Immature natural killer cell (primary cell): ENCODE measurements at regions not wholly inside any gene's neighbourhood (a gene's known extent, or its start where the extent isn't known, plus 50 kb on each side); places are given as distances from the start of the nearest gene placed in this dataset.

Source experiments
- DNase-seq, 3 donors: peaks; one replicate each; pipeline ENCODE4 v3.0.0; 2022; ENCODE audit warnings: mixed read lengths in 1 of 3
- H3K27ac Mint-ChIP-seq, 6 donors: one replicate each; pipeline ENCODE4 v1.8.0; 2020; ENCODE audit warnings: mixed read lengths in 6 of 6, mild to moderate bottlenecking in 5 of 6, inconsistent platforms in 4 of 6, moderate library complexity in 3 of 6
- H3K27me3 Mint-ChIP-seq, 3 donors: one replicate each; pipeline ENCODE4 v1.8.0; 2020 to 2021; ENCODE audit warnings: low read depth in 3 of 3, mild to moderate bottlenecking in 3 of 3, mixed read lengths in 3 of 3, moderate library complexity in 3 of 3, inconsistent platforms in 1 of 3
- H3K36me3 Mint-ChIP-seq, 3 donors: one replicate each; pipeline ENCODE4 v1.8.0; 2020; ENCODE audit warnings: mixed read lengths in 3 of 3, inconsistent platforms in 2 of 3, mild to moderate bottlenecking in 2 of 3
- H3K4me1 Mint-ChIP-seq, 2 donors: one replicate each; pipeline ENCODE4 v1.8.0; 2020; ENCODE audit warnings: inconsistent platforms in 2 of 2, mild to moderate bottlenecking in 2 of 2, mixed read lengths in 2 of 2, moderate library complexity in 1 of 2
- H3K4me3 Mint-ChIP-seq, 5 donors: one replicate each; pipeline ENCODE4 v1.8.0; 2020; ENCODE audit warnings: mild to moderate bottlenecking in 5 of 5, mixed read lengths in 5 of 5, inconsistent platforms in 3 of 5, moderate library complexity in 3 of 5
- H3K9me3 Mint-ChIP-seq, 6 donors: one replicate each; pipeline ENCODE4 v1.8.0; 2020; ENCODE audit warnings: mild to moderate bottlenecking in 6 of 6, mixed read lengths in 6 of 6, inconsistent platforms in 4 of 6, moderate library complexity in 3 of 6

DNA sequence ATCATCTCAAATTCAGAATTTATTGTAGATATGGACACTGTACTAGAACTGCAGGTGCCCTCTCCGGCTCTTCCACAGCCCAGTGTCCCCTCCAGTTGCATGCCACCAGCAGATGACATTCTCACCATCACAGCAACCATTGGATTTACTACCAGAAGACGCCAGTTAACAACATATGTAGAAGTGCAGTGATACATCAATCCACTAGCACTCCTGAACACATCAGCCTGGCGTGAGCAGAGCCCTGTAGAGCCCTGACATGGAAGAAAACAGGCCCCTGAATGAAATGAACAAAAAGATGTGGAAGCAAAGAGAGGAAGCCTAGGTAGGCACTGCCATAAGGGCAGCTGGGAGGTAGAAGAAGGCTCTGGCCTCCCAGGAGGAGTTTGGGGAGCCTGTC, 73.1 kb upstream of the GALNT2 start:
- H3K9me3 Mint-ChIP-seq: no peaks in the 10 kb centered on the region
- DNase-seq: no peak
- H3K36me3 Mint-ChIP-seq: no peaks in the 10 kb centered on the region
- no peaks in the 10 kb centered on the region for H3K4me1 Mint-ChIP-seq
- H3K4me3 Mint-ChIP-seq: no peak overlapping the region
- H3K27me3 Mint-ChIP-seq: peaks cover 0 to 3% (median 1%) of the 10 kb centered on the region in 3 donors
- H3K27ac Mint-ChIP-seq: no peak overlapping the region

DNA sequence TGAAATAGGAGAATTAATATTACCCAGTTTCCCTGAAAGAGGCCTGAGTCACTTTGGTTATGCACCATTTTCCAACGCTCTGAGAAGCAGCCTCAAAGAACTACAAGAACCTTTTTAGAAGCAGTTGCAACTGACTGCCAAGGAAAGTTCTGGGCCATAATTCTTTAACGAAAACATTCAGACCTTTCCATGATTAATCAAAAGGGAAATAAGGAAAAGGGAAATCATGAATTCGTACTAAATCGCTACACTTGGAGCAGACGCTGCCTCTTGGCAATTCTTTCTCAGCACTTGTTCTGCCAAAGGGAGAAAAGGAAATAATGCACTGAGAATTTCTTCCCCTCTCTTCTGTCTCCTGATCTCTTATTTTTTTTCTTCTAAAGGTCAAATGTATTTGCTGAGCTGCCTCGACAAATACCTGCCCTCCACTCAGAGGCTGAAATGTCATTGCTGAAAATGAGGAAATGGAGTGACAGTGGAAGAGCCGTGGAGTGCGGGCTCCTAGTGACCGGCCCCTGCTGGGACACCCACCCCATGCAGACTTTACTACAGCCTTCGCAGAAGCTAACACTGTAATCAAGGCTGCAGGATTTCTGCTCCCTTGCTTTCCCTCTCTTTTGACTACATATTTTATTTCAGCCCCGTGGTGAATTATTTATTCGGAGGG, 67.9 kb upstream of the GALNT2 start:
- H3K36me3 Mint-ChIP-seq: no peaks in the 10 kb centered on the region
- peaks cover 0 to 11% (median 5%) of the 10 kb centered on the region in 3 donors for H3K27me3 Mint-ChIP-seq
- no peaks in the 10 kb centered on the region for H3K9me3 Mint-ChIP-seq
- H3K27ac Mint-ChIP-seq: no peak overlapping the region
- no peak overlapping the region for H3K4me3 Mint-ChIP-seq
- H3K4me1 Mint-ChIP-seq: no peaks in the 10 kb centered on the region
- DNase-seq: no peak

DNA sequence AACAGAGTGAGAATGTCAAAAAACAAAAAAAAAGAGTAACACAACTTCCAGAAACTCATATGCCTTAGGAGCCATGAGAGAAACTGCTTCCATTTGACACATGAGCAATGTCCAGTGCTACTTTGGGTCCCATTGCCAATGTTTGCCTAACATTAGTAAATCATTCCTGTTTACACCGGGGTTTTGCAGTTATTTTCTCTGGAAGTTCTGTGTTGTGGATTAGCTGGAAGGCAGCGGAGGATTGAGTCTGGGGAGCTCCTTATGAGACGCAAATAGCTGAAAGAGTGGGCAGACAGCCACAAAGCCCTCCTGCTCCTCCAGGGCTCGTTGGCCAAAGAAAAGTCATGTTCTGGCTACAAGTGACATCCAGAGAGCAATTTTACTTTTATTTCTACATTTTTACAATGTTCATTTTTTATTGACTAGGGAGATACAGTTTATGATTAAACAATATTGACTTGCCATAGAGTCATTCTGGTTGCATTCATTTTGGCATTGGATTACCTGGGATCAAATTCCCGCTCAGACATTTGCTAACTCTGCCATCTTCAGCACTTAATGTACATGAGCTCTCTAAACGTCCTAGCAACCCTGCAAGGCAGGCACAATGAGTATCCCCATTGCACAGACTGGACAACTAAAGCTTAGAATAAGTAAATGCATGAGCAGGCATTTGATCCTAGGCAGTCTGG, 66.4 kb upstream of the GALNT2 start:
- no peaks in the 10 kb centered on the region for H3K4me1 Mint-ChIP-seq
- no peaks in the 10 kb centered on the region for H3K9me3 Mint-ChIP-seq
- H3K27me3 Mint-ChIP-seq: peaks cover 0 to 11% (median 2%) of the 10 kb centered on the region in 3 donors
- DNase-seq: no peak
- H3K36me3 Mint-ChIP-seq: no peaks in the 10 kb centered on the region
- no peak overlapping the region for H3K27ac Mint-ChIP-seq
- no peak overlapping the region for H3K4me3 Mint-ChIP-seq

DNA sequence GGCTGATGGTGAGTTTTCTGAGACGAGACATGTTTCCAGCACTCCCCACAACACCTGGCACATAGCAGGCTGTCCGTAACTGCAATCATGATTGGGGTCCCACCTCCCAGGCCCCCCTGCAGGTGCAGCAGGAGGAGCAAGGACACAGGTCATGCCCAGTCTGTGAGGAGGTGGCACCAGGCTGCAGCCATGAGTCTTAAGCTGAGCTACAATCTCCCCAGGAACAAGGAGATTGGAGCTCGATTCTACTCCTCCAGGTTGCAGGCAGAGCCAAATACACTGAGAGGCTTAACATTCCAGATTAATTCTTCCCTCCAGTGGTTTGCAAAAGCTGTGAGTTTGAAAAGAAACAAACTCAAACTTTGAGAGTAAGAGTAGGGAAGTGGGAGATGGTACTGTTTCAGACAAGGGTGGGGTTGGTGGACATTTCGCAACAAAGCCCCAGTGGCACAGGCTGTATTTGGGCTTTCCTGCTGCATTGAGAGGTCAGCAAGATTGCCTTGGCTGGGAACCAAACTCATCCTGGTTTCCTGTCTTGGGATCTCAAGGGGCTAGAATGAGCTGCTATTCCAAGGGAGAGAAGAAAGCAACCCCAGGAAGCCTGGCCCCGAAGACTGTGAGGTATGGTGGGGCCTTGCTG, 64.8 kb upstream of the GALNT2 start:
- no peak overlapping the region for H3K27ac Mint-ChIP-seq

DNA sequence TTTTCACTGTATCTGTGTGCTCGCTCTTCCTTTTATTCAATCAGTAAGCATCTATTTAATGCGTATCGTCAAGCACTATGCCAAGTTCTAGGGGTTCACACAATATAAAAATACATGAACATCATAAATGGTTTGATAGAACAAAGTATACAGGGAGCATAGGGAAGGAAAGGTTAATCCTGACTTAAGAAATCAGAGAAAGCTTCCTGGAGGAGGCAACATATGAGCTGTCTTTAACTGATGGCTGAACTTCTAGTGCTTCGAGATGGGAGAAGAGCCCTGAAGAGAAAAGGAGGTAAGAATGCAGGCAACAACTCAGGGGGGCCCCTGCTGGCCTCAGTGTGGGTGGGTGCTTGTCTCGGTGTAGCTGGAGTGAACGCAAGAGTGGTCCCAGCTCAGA, 63.6 kb upstream of the GALNT2 start:
- Mint-ChIP-seq H3K27ac (no peak overlapping the region), H3K36me3 (no peaks in the 10 kb centered on the region), H3K4me1 (no peaks in the 10 kb centered on the region), H3K9me3 (no peaks in the 10 kb centered on the region), H3K4me3 (no peak overlapping the region), H3K27me3 (peaks cover 0 to 13% (median 3%) of the 10 kb centered on the region in 3 donors)
- no peak for DNase-seq

More for the DNA sequence above, 64.8 kb upstream of the GALNT2 start:
- no peaks in the 10 kb centered on the region for H3K9me3 Mint-ChIP-seq
- no peaks in the 10 kb centered on the region for H3K36me3 Mint-ChIP-seq
- H3K4me1 Mint-ChIP-seq: no peaks in the 10 kb centered on the region
- DNase-seq: no peak
- no peak overlapping the region for H3K4me3 Mint-ChIP-seq
- peaks cover 0 to 11% (median 2%) of the 10 kb centered on the region in 3 donors for H3K27me3 Mint-ChIP-seq

DNA sequence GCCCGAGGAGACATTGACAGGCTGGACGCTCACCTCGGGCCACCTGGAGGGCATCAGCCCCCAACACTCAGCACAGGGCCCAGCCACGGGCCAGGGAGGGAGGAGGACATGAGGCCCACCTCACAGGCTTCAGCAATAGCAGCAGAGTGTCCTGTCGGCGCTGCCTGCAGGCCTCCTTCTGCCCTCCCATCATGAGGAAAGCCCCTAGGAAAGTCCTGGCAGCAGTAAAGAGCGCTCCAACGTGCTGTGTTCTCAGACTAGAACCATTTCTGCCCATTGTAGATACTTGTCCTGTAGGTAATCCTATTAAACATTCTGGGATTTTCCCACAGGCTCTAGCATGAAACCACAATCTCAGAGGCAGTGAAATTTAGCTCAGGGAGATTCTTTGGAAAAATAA, 62.0 kb upstream of the GALNT2 start:
- Mint-ChIP-seq H3K27ac (no peak overlapping the region), H3K27me3 (peaks cover 0 to 13% (median 3%) of the 10 kb centered on the region in 3 donors), H3K9me3 (no peaks in the 10 kb centered on the region), H3K4me1 (no peaks in the 10 kb centered on the region), H3K36me3 (no peaks in the 10 kb centered on the region), H3K4me3 (no peak overlapping the region)
- no peak for DNase-seq

DNA sequence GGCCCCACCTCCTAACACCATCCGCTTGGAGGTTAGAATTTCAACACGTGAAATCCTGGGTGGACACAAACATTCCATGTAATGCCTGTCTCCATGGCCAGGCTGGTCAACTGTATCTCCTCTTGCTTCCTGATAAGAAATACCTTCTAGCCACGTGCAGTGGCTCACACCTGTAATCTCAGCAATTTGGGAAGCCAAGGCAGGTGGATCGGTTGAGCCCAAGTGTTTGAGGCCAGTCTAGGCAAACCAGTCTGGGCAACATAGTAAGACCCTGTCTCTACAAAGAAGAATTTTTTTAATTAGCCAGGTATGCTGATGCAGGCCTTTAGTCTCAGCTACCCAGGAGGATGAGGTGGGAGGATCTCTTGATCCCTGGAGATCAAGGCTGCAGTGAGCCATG, 58.3 kb upstream of the GALNT2 start:
- Mint-ChIP-seq H3K27ac (no peak overlapping the region), H3K27me3 (peaks cover 0 to 2% (median 2%) of the 10 kb centered on the region in 3 donors), H3K36me3 (no peaks in the 10 kb centered on the region), H3K4me1 (no peaks in the 10 kb centered on the region), H3K9me3 (no peaks in the 10 kb centered on the region), H3K4me3 (no peak overlapping the region)
- DNase-seq: no peak

DNA sequence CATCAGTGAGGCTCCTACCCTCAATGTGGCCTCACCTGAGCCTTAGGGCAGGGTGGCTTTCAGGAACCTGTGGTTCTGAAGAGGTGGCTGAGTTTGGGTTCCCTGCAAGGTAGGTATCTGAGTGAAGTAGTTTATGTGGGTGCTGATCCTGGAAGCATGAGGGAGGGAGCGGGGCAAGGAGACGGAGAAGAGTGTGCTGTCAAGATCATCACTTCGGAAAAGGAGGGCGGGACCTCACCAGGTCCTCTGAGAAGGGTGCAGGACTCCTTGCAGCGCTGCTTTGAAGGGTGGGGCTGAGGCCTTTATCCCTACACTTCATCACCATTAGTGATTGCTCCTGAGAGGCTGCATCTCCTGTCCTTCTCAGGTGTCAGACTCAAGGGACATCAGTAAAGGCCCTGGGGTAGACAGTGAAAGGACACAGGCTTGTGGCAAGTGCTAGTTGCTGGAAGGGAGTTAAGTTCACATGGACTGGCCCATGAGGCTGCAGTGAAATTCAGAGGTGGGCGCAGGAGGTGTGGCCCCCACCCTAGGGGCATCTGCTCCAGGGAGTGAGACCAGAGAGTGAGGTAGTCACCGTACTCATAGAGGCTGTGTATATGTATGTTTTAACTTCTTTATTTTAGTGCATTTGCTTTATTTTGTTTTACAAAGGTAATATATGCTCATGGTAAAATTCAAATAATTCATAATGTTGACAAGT, 57.3 kb upstream of the GALNT2 start:
- DNase-seq: no peak
- Mint-ChIP-seq H3K27me3 (peaks cover 0 to 2% (median 2%) of the 10 kb centered on the region in 3 donors), H3K4me3 (no peak overlapping the region), H3K36me3 (no peaks in the 10 kb centered on the region), H3K27ac (no peak overlapping the region), H3K9me3 (no peaks in the 10 kb centered on the region), H3K4me1 (no peaks in the 10 kb centered on the region)

DNA sequence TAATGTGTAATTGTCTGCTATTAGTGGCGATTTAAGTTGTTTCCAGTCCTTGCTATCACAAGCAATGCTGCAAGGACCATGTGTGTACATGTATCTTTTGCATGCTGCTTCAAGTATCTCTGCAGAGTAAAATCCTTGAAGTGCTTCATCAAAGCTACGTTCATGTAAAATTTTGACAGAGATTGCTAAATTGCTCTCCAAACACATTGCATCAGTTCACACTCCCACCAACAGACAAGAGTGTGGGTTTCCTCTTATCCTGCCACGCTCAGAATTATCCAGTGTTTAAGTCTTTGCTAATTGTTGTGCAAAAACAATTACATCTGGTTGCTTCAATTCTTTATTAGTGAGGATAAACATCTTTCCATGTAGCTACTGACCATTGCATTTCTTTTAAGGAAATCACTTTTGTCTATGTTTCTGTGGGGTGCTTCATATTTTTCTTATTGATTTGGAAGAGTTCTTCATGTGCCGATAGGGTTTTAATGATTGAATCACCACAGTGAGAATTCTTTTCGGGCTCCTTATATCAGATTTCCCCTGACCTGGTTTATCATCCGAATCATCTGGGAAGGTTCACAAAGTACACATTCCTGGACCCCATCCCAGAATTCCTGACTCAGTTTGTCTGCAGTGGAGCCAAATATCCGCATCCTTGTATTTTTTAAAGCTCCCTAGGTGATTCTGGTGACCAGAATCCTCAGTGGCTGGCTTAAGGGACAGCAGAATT, 56.3 kb upstream of the GALNT2 start:
- no peak for DNase-seq
- Mint-ChIP-seq H3K4me1 (no peaks in the 10 kb centered on the region), H3K9me3 (no peaks in the 10 kb centered on the region), H3K36me3 (no peaks in the 10 kb centered on the region), H3K4me3 (no peak overlapping the region), H3K27ac (no peak overlapping the region), H3K27me3 (peaks cover 0 to 2% (median 2%) of the 10 kb centered on the region in 3 donors)

DNA sequence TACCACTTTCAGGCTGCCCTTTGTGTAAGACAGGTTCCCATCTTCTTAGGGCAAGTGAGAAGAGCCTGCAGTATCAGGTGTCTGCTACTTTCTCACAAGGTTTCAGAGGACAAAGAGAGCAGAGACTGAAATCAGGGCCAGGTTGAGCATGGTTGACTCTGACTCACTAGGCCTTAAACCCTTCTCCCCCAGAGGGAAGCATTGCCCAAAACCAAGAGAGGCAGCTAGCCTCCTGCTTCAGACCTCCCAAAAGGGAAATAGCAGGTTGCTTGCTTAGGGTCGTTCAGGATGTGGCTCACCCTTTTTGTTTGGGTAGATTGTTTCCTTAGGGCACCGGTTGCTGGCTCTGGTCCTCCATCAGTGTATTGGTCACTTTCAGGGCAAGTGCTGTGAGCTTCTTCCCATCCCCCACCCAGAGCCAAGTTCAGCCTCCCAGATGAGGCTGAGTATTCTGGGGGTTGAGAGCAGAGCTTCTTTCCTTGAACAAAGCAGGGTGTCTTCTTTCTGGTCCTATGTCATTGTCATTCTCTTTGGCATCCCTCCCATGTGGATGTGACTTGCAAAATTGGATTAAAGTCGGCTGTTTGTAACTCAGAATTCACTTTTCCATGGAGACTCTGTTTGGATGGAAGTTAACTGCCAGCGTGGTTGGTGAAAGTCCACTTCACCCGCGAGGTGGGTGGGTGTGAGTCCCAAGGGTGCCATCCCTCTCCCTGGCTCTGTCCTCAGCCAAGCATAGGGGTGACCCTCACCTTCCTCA, 55.5 kb upstream of the GALNT2 start:
- no peak for DNase-seq
- Mint-ChIP-seq H3K27ac (no peak overlapping the region), H3K9me3 (no peaks in the 10 kb centered on the region), H3K4me3 (no peak overlapping the region), H3K36me3 (no peaks in the 10 kb centered on the region), H3K27me3 (peaks cover 0 to 2% (median 2%) of the 10 kb centered on the region in 3 donors), H3K4me1 (no peaks in the 10 kb centered on the region)

DNA sequence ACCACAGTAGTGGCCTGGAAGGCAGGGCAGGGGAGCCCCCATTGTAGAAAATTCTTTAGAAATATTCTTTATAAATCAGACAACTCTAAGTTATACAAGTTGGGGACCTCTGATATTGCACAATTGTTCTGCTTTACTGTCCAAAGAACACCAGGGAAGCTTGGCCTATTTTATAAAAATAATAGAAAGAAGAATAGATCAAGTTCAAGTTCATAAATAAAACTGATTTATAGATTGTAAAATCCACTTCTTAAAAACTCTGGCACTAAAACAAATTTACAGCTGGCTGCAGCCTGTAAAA, 55.0 kb upstream of the GALNT2 start:
- Mint-ChIP-seq H3K4me1 (no peaks in the 10 kb centered on the region), H3K9me3 (no peaks in the 10 kb centered on the region), H3K27ac (no peak overlapping the region), H3K4me3 (no peak overlapping the region), H3K36me3 (no peaks in the 10 kb centered on the region), H3K27me3 (peaks cover 0 to 2% (median 2%) of the 10 kb centered on the region in 3 donors)
- DNase-seq: no peak

DNA sequence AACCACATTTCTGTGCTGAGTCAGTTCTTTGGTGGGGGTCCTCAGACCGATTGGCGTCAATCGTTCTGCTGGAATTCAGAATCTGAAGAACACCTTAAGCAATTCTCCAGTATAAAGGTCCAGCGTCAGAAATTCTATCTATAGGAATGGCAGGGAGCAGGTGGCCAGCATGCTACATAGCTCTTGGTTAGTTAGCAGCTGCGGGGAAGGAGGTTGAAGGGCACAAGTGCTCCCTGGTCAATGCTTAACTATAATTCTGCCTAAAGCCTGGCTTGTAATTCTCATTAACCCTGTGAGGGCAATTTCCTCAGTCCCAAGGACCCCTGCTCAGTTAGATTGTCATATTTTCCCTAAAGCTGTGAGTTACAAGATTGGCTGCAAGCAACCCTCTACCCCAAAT, 54.3 kb upstream of the GALNT2 start:
- no peak for DNase-seq
- peaks cover 0 to 2% (median 2%) of the 10 kb centered on the region in 3 donors for H3K27me3 Mint-ChIP-seq
- no peaks in the 10 kb centered on the region for H3K36me3 Mint-ChIP-seq
- H3K27ac Mint-ChIP-seq: no peak overlapping the region
- H3K4me3 Mint-ChIP-seq: no peak overlapping the region
- H3K4me1 Mint-ChIP-seq: no peaks in the 10 kb centered on the region
- no peaks in the 10 kb centered on the region for H3K9me3 Mint-ChIP-seq

DNA sequence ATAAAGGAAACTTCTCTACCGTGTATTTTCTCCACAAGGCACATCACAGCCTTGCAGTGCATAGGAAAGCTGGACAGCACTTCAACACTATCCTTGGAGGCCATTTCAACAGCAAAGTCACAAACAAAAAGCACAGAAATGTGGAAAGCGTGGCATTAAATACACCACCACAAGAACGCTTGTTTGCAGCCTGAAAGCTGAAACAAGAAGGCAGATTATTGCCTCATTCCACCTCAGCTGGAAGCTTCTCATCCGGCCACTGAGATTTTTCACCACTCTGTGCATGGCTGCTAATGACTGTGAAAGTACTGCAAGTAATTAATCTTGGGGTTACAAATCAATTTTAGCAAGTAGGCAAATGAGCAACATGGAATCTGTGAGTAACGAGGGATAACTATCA, 50.9 kb upstream of the GALNT2 start:
- H3K4me3 Mint-ChIP-seq: no peak overlapping the region
- peaks cover 0 to 4% (median 0%) of the 10 kb centered on the region in 3 donors for H3K27me3 Mint-ChIP-seq
- no peaks in the 10 kb centered on the region for H3K9me3 Mint-ChIP-seq
- H3K36me3 Mint-ChIP-seq: no peaks in the 10 kb centered on the region
- no peaks in the 10 kb centered on the region for H3K4me1 Mint-ChIP-seq
- no peak for DNase-seq
- H3K27ac Mint-ChIP-seq: no peak overlapping the region
